Endothelial cell (in vitro differentiated cells): ENCODE measurements at regions not wholly inside any gene's neighbourhood (a gene's known extent, or its start where the extent isn't known, plus 50 kb on each side); places are given as distances from the start of the nearest gene placed in this dataset.
"Not testable (repeated sequence)": the region's sequence is repeated elsewhere in the genome, so short reads cannot be mapped to it uniquely, and the experiment has no call there.

ENCODE experiments used
- DNase-seq: peaks from one replicate; pipeline ENCODE4 v3.0.0; 2021; ENCODE audit warnings: low spot score
- H3K27ac Mint-ChIP-seq: one replicate; pipeline ENCODE4 v1.8.0; 2021; ENCODE audit warnings: mixed read lengths, inconsistent platforms; ENCODE audit not compliant: unreplicated experiment
- H3K27me3 Mint-ChIP-seq: one replicate; pipeline ENCODE4 v1.8.0; 2021; ENCODE audit warnings: mild to moderate bottlenecking, moderate library complexity, mixed read lengths, inconsistent platforms; ENCODE audit not compliant: unreplicated experiment
- H3K36me3 Mint-ChIP-seq: one replicate; pipeline ENCODE4 v1.8.0; 2021; ENCODE audit warnings: mild to moderate bottlenecking, low read depth, mixed read lengths, inconsistent platforms; ENCODE audit not compliant: unreplicated experiment
- H3K4me1 Mint-ChIP-seq: one replicate; pipeline ENCODE4 v1.8.0; 2021; ENCODE audit warnings: mild to moderate bottlenecking, mixed read lengths, inconsistent platforms; ENCODE audit not compliant: unreplicated experiment
- H3K4me3 Mint-ChIP-seq: one replicate; pipeline ENCODE4 v1.8.0; 2021; ENCODE audit warnings: mild to moderate bottlenecking, mixed read lengths, inconsistent platforms; ENCODE audit not compliant: unreplicated experiment
- H3K9me3 Mint-ChIP-seq: one replicate; pipeline ENCODE4 v1.8.0; 2021; ENCODE audit warnings: mixed read lengths, inconsistent platforms; ENCODE audit not compliant: unreplicated experiment
- CTCF ChIP-seq: fragments of 200-600 bp; sonication (generic); IDR thresholded peaks from one replicate; pipeline ENCODE4 v1.5.0; 2021; ENCODE audit warnings: antibody characterized with exemption; ENCODE audit not compliant: unreplicated experiment

- no peak for TF ChIP-seq CTCF
- DNase-seq: no peak
- peaks cover 3% of the 10 kb centered on the region for H3K4me1 Mint-ChIP-seq
- no peaks in the 10 kb centered on the region for H3K27me3 Mint-ChIP-seq
- H3K36me3 Mint-ChIP-seq: no peaks in the 10 kb centered on the region
- H3K9me3 Mint-ChIP-seq: no peaks in the 10 kb centered on the region
- no peak overlapping the region for H3K4me3 Mint-ChIP-seq
- H3K27ac Mint-ChIP-seq: no peak overlapping the region
Measured at GRCh38 chr5:51225789-51226742, 157.2 kb upstream of the ISL1 start.

- no peak for DNase-seq
- peaks cover 4% of the 10 kb centered on the region for H3K9me3 Mint-ChIP-seq
- peaks cover 3% of the 10 kb centered on the region for H3K4me1 Mint-ChIP-seq
- no peaks in the 10 kb centered on the region for H3K36me3 Mint-ChIP-seq
- no peak for TF ChIP-seq CTCF
- no peaks in the 10 kb centered on the region for H3K27me3 Mint-ChIP-seq
- H3K27ac Mint-ChIP-seq: no peak overlapping the region
- no peak overlapping the region for H3K4me3 Mint-ChIP-seq
Measured at GRCh38 chr5:51227963-51228470, 155.2 kb upstream of the ISL1 start.

GRCh38 chr5:51230336-51230735 lies 152.9 kb upstream of the ISL1 start:
- DNase-seq: no peak
- Mint-ChIP-seq H3K27me3 (no peaks in the 10 kb centered on the region), H3K36me3 (no peaks in the 10 kb centered on the region), H3K27ac (no peak overlapping the region), H3K9me3 (peaks cover 4% of the 10 kb centered on the region), H3K4me3 (no peak overlapping the region), H3K4me1 (peaks cover 3% of the 10 kb centered on the region)
- TF ChIP-seq CTCF: no peak

GRCh38 chr5:51242456-51242855 lies 140.8 kb upstream of the ISL1 start:
- no peak overlapping the region for H3K4me3 Mint-ChIP-seq
- DNase-seq: no peak
- H3K27ac Mint-ChIP-seq: no peak overlapping the region
- H3K36me3 Mint-ChIP-seq: no peaks in the 10 kb centered on the region
- TF ChIP-seq CTCF: no peak
- H3K27me3 Mint-ChIP-seq: no peaks in the 10 kb centered on the region
- no peaks in the 10 kb centered on the region for H3K9me3 Mint-ChIP-seq
- no peaks in the 10 kb centered on the region for H3K4me1 Mint-ChIP-seq

GRCh38 chr5:51250957-51251356 lies 132.3 kb upstream of the ISL1 start:
- H3K4me1 Mint-ChIP-seq, H3K27me3 Mint-ChIP-seq, H3K4me3 Mint-ChIP-seq, H3K36me3 Mint-ChIP-seq, H3K9me3 Mint-ChIP-seq, DNase-seq, H3K27ac Mint-ChIP-seq: not testable (repeated sequence)
